GDM1 (cell line): ENCODE measurements at regions not wholly inside any gene's neighbourhood (a gene's known extent, or its start where the extent isn't known, plus 50 kb on each side); places are given as distances from the start of the nearest gene placed in this dataset.

ENCODE experiments used
- DNase-seq: peaks from one replicate; lab custom pipeline; 2025; lab: John Stamatoyannopoulos, UW

DNA sequence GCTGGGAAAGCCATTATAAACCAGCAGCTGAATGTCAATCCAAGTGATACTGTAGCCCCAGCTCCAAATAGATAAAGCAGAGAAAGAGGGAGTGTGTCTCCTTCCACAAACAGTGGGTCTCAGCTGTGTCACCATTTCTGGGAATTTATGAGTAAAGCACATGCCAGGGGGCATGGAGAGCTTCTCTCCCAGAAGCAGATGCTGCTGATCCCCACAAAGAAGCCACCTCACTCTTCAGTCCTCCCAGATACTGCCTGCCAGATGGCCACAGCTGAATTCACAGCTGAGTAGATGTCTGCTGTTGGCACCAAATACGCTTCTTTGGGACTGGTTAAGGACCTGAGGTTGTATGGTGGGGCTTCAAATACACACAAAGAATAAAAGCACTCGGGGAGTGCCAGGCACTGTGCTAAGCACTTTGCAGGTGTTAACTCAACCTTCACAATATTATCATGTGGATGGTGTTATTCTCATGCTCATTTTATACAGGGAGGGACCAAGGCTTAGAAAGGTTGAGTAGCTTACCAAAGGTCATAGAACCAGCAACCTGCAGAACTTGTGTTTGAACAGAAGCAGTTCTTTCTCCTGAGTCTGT is 298.3 kb downstream of the CDH11 start:
- no peak for DNase-seq

DNA sequence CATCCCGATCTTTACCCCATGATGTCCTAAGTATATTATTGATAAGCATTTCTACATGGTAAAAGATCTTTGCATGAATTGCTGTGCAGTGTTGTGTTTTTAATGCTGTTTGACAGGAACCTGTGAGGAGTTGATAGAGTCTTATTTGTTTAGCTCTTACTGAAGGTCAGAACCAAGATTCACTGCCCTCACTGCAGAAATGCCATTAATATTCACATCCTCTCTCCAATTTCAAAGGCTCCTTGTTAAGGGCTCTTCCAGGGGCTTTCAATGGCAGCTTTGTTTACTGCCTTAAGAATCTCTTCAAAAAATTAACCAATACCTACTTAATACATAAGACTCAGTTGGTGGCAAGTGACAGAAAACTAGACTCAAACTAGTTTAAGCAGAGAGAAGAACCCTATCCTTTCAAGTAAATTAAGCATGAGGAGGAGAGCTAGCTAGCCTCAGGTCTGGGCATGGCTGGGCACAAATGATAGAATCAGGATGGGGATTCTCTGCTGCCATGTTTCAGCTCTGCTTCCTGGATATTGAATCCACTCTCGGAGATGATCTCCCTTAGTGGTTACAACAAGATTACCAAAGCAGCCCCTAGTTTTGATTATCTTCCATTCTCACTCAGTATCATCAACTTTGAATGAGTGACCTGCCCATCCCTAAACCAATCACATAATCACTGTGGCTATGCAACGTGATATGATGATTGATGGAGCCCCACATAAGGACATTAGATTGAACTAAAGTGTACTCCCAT is 311.8 kb downstream of the CDH11 start:
- DNase-seq: no peak

DNA sequence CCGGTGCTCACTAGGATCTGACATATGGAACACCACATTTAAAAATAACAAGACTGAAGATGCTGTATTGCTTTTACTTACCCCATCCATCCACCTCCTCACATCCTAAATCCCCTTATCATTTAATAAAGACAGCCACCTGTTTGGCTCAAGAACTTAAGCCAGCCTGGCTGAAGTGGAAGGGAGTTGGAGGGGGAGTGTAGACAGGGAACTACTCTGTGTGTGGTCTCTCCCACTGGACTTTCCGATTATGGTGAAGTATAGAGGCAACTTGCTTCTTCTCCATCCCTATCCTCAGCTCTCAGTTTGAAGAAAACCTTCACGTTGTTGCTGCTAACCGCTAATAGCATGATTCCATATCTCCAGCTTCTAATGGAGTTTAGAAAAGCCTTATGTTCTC is 313.4 kb downstream of the CDH11 start:
- DNase-seq: no peak

- no peak for DNase-seq
These were observed 330.1 kb downstream of the CDH11 start for GRCh38 chr16:64791756-64792155.

DNA sequence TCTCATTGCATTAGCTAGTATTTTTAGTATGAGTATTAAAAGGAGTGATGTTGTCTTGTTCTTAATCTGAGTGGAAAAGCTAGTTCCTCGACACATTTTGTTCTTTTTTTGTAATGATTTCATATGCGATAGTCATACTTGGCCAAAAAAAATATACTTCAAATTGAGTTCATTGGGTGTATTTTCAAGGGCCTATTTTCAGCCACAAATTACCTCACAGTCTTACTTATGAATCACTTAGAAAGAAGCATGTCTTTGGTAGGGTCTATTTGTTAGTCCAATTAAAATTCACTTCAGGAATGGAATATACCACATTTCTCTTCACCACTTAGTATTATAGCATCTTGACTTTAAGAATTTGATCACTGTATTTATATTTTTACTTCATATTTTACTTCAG is 337.2 kb downstream of the CDH11 start:
- no peak for DNase-seq

DNA sequence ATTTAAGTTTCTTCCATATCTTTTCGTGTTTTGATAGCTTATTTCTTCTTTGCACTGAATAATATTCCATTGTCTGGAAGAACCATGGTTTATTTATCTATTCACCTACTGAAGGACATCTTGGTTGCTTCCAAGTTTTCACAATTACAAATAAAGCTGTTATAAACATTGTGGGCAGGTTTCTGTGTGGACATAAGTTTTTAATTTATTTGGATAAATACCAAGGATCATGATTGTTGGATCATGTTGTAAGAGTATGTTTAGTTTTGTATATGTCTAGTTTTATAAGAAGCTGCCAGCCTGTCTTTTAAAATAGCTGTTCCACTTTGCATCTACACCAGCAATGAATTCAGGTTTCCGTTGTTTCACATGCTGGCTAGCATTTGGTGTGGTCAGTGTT is 339.4 kb downstream of the CDH11 start:
- DNase-seq: no peak

DNA sequence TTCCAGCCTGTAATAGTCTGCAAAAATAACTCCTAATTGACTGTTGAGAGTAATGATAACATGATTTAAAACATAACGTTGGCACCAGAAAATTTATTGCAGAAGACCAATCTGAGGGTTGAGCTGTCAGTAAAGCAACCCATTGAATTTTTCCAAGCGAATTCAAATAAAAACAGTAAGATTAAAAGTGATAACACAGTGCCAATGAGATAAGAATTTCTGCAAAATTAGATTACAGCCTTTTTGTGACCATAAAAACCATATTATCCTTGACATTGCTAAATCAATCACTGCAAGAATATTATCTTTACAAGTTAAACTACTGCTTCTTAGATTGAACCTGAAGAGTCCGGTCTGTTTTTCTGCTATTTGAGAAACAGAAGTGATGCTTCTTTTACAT is 341.4 kb downstream of the CDH11 start:
- DNase-seq: no peak

DNA sequence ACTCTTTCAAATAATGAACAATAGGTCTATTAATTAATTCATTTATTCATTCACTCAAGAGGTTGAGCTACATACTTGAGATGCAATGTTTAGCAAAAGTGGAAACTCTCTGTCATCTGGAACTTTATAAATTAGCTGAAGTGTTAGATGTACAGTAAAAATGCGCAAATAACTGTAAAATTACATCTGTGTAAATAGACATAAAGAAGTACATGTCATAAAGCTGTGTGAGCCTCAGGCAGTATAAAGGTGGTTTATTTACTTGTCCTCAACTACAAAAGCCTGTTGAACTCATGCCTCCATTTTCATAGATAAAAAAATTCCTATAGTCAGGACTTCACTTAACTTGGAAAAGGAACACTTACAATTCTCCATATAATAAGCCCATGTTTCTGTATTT is 343.1 kb downstream of the CDH11 start:
- no peak for DNase-seq

DNA sequence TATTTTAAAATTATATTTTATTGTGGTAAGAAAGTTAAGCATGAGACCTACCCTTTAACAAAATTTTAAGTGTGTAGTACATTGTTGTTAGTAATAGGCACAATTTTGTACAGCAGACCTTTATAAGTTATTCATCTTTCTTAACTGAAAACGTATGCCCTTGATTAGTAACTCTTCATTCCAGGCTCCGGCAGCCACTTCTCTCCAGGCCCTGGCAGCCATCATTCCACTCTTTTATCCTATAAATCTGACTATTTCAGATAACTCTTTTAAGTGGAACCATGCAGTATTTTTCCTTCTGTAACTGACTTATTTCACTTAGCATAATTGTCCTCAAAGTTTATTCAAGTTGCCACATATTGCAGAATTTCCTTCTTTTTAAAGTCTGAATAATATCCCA is 348.2 kb downstream of the CDH11 start:
- no peak for DNase-seq

GRCh38 chr16:64773184-64773583 is 348.7 kb downstream of the CDH11 start:
- DNase-seq: no peak

- no peak for DNase-seq
These were observed 350.6 kb downstream of the CDH11 start for GRCh38 chr16:64771273-64771672.

DNA sequence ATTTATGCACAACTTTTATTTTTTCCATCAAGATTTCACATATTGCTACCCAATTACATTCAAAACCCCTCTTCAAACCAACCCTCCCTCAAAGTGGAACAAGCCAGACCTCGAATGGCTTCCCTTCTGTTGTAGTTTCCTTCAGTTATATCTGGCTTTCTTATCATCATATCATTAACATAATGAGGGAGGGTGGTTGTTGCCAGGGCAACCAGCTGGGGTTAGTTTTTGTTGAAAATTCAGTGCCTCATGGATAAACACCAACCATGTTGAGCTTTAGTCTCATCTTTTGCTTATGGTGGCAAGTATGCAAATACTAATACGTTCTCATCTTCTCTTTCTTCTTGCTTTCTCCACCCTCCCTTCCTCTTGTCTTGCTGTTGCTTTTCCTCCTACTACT is 359.7 kb downstream of the CDH11 start:
- DNase-seq: no peak

- DNase-seq: no peak
These were observed 367.6 kb downstream of the CDH11 start for GRCh38 chr16:64754279-64754678.

- no peak for DNase-seq
These were observed 370.0 kb downstream of the CDH11 start for GRCh38 chr16:64751906-64752305.

DNA sequence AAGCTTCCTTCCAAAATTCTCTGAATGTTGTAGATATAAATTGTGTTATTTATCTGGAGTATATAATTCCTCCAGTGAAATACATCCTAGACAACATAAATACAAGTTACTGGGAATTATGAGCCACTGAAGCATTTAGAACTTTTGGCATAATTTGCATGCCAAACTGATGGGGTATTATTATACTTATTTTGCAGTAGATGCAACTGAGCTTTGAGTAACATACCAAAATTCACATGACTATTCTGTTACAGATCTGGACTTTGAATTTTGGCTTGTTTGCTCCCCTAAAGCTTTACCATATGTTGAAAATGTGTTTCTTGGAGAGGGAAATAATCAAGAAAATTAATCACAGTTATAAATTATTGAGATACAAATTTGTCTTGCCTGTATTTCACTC is 372.5 kb downstream of the CDH11 start:
- DNase-seq: no peak

- DNase-seq: no peak
These were observed 376.5 kb downstream of the CDH11 start for GRCh38 chr16:64745258-64745930.

GRCh38 chr16:64742455-64743223 is 379.2 kb downstream of the CDH11 start:
- DNase-seq: no peak

GRCh38 chr16:64740261-64740660 is 381.6 kb downstream of the CDH11 start:
- no peak for DNase-seq

DNA sequence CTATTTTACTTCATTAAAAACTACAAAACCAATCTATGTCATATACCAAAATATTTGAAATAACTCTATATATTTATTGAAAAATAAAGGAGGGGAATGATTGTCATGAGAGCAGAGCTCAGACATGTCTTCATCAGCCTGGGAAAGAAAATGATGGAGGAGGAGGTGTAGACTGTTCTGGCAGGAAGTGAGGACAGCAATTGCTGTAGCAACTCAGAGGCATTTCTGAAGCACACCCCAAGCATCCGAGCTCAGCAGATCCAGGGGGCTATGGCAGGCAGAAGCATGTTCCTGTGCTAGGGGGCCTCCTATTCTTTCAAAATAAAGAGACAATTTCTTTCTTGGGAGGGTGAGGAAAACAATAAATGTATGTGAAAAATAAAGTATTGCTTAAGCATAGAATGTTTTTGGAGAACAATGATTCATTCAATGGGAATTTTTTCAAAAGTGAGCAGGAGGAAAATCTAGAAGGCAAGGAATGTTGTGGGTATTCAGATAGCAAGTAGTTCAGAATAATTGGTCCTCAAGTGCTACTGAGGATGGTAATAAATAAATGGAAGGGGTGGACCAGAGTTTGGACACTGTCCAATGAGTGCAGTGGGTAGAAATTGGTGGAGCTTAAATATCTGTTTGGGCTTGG is 383.4 kb downstream of the CDH11 start:
- DNase-seq: no peak

- no peak for DNase-seq
These were observed 385.0 kb downstream of the CDH11 start for GRCh38 chr16:64736857-64737256.

GRCh38 chr16:64731891-64732290 is 390.0 kb downstream of the CDH11 start:
- no peak for DNase-seq

GRCh38 chr16:64730261-64730660 is 391.6 kb downstream of the CDH11 start:
- no peak for DNase-seq
